GM21825 (cell line): ENCODE measurements at regions not wholly inside any gene's neighbourhood (a gene's known extent, or its start where the extent isn't known, plus 50 kb on each side); places are given as distances from the start of the nearest gene placed in this dataset.

Source experiments
- ATAC-seq: cut with Tn5 transposase; IDR thresholded peaks from one replicate; pipeline ENCODE4 v1.9.1; 2021; ENCODE audit warnings: mild to moderate bottlenecking, moderate library complexity; ENCODE audit not compliant: unreplicated experiment

DNA sequence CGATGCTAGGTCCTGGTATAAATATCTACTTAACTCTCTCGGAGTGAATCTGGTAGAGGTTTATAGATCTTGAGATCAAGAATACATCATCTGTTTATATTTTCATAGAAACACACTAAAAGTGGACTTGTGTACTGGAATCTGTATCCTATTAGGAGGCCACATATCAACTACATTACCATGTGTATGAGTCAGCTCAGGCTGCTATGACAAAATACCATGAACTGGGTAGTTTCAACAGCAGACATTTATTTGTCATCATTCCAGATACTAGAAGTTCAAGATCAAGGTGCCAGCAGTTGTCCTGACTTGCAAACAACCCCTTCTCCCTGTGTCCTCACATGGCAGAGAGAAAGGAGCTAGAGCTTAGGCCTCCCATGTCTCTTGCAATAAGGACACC is 113.9 kb upstream of the PFKP start:
- no peak for ATAC-seq

DNA sequence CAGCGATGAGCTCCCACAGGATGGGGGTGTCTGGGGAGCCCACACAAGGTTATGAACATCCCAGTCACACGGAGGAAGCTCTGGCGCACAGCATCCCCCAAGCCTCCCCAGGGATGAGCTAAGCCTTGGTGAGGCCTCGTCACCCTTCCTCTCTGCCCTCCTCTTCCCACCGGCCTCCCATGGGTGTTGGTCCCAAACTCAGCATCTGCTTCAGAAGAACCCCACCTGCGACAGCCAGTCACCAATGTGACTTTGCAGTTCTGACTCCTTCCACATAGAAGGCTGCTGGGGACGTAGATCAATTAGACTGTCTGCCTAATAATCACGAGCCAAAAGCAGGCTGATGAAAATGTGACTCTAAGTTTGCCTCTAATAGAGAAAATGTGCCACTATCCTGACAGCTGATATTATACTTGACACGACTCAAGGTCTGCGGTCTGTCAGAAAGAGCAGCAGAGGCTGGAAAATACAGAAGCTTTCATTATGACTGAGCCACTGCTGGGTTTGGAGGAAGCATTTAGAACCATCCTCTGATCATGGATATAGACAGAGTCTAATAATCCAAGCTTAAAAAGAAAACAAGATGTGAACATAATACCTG is 116.0 kb upstream of the PFKP start:
- ATAC-seq, result no peak

DNA sequence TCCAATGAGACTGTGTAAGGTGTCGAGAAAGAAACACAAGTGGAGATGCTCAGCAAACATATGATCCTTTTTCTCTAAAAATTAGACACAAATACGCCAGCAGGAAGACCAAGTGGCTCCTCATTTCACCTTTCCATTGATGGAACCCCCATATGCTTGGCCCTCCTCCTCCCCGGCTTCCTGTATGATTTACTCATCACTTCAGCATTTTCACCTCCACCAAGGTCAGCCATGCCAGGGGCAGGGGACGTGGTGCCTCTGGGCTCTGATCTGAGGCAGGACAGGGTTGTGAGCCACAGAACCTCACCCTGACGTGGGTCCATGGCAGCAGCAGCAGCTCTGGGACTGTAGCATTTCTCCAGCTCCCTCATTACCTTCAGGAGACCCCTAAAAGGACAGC is 116.8 kb upstream of the PFKP start:
- ATAC-seq, result no peak

DNA sequence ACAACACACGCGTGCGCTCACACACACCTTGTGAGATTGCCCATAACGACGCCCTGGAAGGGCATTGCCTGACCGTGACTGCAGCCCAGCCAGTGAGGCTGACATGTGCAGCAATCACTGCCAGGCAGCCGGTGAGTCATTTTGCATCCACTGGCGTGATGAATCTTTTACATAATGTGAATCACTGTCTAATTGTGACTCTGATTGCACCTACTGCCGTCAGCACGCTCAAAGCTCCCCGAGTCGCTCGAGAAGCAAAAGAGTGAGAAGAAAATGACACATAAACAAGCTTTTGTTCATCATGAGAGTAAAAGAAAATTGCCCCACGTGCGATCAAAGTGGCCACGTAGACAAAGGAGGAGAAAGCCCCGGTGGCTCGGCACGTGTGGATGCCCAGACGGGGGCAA is 117.4 kb upstream of the PFKP start:
- peak; percentile 51 for ATAC-seq

DNA sequence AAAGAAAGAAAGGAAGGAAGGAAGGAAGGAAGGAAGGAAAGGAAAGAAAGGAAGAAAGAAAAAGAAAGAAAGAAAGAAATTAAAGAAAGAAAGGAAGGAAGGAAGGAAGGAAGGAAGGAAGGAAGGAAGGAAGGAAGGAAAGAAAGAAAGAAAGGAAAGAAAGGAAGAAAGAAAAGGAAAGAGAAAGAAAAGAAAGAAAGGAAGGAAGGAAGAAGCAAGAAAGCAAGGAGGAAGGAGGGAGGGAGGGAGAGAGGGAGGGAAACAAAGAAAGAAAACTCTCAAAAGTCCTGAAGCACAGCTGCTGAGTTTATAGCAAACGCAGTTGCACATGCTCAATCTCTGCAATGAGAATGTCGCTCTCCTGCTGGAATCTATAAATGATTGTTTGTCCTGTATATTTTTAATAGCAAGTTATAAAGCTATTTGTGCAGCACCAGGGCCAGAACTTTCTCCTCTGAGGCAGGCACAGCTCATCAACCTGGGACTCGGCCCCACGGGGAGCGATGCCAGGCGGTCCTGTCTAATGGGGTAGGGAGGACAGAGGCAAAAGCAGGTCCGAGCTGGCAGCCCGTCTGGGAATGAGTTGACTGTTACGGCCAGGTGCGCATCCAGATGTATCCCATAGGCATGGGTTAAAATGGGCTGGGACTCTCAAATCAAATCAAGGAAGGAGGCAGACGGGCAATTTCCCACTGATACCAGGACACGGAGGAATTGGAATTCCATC is 118.0 kb upstream of the PFKP start:
- ATAC-seq, result no peak

DNA sequence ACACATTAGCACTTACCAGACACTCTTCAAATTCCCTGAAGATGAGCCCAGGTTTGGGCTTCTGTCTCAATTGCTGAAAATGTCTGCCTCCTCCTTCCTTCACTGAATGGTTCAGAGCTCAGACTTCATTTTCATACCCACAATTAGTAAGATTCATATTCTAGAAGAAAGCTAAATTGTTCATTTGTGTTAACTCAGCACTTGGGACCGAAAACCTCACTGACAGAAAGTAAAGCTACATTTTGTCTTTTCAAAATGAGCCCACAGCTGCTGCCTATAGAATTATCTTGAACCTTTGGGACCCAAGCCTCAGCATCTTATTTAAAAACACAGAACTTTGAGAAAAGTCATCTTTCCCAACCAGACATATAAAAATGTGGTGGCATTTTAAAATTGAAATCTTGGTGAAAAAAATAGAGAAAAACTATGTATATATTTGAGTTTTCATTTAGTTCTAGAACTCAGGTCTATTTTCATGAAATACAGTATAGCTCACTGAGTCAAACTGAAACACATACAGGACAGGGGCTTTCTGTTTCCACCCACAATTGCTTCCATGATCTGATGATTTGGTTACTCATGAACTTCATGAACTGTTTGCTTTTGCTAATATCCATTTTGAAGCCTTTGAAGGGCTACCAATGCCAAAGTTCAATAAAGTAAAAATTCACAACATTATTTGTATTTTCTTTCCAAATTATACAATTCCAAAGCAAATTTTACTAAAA is 119.1 kb upstream of the PFKP start:
- ATAC-seq, result peak; percentile 82

DNA sequence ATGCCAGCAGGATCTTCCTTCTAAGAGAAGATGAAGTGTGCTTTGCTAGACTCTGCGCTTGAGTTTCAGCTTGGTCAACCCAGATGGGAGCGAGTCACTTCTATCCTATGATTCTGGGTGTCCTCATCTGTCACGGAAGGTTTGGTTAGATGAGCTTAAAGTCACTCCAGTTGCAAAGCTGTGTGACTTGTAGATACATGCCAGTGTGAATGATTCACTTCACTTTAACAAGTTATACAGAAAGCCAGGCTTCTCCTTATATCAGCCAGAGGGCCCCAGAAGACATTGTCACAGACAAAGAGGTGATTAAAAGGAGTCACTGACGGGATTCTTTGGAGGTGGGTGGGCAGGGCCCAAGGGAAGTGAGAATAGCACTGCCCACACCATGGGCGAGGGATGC is 122.6 kb upstream of the PFKP start:
- no peak for ATAC-seq

DNA sequence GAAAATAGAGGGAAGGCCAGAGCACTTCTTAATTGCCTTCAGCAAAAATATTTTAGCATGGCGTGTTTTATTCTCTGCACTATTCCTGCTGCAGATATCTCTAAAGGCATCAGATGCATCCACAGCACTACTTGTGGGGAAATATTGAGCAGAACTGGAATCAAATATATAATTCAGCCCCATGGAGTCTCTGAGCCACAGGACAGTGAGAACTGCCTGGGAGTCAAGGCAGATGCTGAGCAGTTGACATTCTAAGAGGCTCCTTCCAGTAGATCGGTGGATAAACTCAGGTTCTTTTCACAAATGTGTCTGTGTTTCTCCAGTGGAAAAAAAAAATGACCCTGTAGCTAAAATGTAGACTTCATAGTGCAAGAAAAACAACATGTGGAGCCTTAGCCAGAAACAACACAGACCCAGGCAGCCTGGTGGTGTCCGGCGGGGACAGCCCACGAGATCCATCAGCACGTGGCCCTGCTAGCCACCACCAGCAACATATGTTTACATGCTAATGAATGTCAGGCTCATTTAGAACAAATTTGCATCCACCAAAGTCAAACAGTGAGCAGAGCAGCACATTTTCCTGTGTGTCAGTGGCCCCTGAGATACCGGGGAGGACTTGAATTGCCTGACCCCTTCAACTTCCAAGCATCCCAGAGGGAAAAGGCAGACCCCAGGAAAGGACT is 123.3 kb upstream of the PFKP start:
- no peak for ATAC-seq

DNA sequence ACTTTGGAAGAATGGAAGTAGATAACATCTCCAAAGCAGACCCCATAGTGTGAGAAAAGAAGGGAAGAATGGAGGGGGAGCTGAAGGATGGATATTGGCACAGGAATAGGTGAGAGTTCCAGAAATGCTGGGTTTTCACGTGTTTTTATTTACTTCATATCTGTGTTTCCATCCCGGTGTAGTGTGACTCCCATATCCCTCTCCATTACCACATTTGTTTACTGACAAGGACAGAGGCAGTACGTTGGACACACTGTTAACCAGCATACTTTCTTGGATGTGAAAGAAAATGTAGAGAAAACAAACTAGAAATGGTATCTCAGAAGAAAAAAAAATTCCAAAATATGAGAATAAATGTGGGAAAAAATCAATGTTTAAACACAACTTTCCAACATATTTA is 124.4 kb upstream of the PFKP start:
- no peak for ATAC-seq

DNA sequence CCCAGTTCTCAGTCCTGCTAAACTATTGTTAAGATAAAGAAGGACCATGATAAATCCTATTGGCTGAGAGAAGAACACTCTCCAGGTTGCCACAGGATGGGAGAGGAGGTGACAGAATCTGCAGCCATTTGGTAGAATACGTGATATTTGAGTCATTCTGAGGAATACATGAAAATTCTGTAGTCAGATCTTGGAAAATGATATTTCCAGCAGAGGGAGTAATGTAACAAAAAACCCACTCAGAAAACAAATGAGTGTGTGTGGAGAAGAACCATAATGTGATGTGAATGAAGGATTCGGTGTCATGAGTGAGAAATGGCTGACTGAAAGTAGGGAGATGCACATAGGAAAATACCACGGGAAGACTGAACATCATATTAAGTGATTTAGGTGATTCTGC is 128.5 kb upstream of the PFKP start:
- ATAC-seq, result no peak

DNA sequence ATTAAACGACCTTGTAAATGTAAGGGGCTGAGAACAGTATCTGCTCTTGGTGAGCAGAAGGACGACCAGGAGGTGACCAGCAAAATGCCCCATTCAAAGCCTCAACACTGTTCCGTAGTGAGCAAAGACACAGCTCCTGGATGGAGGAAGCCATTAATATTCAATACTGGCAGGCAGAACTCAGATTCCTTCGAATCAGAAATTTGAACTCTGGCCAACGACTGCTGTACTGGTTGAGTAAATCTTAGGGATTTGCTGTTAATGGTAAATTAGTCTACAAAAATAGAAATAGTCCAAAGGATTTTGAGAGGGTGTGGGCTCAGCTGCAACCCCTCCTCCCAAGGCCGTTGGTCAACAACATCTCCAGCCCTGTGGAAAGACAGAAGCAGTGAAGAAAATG is 130.5 kb upstream of the PFKP start:
- ATAC-seq, result no peak

DNA sequence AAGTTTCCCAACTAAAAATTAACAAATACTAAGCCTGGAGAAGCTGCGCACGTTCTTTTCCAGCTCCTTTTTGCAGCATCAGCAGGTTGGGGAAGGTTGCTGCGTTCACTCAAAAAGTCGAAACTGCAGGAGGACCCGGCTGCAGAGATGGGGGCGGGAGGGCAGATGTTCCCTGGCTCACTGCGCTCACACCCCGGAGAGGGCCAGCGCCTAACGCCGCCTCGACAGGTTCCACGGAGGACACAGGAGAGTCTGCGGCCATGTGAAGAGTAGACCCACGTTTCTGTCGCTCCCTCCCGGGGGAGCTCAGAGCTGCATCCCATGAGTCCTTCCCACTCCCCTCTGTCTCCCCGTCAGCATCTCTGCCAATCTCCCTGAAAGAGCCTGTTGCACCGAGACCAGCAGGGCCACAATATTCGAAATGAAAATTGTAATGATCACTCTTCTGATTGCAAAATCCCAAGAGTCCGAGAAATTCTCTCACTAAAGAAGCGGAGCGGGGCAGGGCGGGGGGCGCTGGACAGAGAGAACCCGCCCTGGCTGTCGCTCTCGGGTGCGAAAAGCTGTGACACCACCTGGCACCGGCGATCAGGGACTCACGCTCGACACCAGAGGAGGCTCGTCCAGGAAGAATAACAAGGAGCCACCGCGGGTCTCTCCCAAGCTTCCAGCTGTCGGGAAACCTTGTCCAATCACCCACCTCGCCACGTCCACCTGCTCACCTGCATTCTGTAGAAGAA is 131.5 kb upstream of the PFKP start:
- ATAC-seq, result no peak

DNA sequence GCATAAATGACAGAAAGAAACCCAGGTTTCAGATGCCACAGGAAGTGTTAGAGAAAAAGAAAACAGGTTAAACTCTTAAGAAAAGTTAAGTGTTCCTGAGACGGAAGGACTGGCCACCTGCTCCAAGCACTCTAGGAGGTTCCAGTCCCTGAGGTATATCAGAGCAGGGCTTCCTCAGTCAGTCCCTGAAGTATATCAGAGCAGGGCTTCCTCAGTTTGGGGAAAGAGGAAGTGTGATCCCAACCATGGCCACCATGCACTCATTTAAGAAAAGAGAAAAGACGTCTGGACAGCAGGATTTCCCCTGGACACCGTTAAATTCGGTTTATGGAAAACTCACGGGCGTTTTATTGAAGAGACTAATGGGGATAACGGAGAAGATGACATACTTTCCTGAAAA is 133.4 kb upstream of the PFKP start:
- no peak for ATAC-seq

DNA sequence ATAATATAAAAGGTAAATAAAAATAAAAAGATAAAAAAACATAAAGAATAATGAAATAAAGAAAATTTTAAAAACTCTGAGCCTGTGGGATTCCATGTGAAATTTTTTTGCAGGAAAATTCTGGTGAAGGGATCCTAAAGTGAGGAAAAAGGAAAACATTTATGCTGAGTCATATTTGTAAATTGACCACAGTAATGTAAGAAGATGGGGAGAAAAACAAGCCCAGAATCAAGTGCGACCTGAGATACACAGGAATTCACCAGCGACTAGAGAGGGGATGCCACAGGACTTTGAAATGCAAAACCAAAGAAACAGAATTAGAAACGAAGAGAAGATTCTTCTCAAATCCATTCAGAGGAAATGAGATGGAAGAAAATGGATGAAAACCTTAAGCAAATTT is 133.8 kb upstream of the PFKP start:
- ATAC-seq, result no peak

DNA sequence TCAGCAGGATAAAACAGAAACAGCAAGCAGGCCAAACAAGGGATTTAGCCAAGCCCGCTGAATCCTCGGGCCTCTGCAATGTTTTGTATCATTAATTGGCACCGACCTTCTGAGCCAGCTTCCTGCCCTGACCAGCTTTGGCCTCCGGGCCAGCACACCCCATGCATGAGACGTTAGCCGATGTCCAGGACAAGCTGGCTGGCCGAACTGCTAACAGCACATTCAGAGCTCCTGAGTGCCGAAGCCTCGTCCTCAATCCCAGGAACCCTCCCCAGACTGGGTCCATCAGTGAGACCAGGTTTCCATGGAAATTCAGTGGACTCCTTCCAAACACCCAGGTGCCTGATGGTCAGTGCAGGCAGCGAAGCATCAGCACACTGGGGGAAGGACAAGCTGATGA is 134.3 kb upstream of the PFKP start:
- ATAC-seq, result no peak

DNA sequence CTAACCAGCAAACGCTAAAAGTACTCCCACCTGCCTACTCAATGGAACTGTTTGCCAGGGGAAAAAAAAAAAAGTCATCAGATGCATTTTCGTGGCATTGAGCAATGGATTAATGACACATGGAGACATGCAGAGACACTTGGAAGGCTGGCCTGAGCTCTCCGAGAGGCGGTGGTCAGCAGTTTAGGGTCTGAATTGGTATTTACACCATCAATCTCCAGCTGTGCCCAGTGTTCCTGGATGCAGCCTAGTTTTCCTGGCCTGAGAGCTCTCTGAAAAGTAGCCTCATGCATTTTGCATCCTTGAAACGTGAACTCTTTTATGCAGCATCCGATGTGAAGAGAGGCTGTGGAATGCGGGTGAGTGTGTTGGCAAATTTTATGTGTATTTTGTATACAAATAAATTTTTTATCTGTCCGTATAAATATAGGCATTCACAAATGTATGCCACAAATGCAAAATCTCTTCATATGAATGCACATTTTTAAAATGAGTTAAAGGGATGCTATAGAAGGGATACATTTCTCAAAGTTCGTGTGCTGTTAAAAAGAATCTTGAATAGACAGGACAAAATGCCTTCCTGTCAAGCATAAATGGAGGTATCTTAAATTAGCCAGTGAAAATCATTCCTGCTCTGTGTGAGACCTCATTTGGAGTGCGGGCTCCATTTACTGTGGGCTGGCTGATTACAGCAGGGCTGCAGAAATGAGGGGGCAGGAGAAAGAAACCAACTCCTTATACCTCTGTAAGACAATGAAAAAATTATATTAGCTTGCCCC is 137.7 kb upstream of the PFKP start:
- ATAC-seq, result no peak

DNA sequence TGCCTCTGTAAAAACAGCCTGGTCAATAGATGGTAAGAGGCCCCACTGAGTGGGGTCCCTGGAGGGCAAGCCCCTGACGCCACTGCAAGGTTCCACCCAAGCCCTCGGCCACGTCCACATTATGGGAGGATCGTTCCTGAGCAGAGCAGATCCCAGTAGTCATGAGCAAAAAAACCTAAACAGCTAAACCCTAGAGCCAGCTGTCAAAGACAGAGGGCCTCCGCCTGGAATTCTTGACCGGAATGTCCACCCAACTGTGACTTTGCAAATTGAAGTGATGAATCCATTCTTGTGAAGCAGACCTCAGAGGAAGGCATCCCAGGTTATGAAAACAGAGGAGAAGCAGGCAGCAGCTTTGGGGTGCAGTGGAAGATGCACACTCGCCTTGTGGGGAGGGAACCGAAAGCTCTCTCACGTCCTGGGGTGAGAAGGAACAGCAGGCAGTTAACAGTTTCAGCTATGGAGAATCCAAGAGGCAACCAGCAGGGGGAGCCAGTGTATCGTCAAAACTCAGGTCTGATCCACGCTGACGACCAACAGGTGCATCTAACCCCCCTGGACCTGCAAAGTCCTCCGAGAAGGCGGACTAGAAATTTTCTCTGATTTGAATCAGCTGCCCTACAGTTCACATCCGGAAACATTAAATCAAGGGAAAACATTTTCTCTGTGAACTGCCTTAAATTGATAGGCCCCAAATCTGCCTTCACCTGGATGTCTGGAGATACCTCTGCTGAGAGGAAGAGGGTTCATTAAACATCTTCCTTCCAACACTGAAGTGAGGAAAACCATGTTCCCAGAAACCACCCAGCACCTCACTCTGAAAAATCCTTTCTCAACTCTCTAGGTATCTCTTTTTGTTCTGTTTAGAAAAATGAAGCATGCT is 139.1 kb upstream of the PFKP start:
- ATAC-seq, result peak; percentile 86

DNA sequence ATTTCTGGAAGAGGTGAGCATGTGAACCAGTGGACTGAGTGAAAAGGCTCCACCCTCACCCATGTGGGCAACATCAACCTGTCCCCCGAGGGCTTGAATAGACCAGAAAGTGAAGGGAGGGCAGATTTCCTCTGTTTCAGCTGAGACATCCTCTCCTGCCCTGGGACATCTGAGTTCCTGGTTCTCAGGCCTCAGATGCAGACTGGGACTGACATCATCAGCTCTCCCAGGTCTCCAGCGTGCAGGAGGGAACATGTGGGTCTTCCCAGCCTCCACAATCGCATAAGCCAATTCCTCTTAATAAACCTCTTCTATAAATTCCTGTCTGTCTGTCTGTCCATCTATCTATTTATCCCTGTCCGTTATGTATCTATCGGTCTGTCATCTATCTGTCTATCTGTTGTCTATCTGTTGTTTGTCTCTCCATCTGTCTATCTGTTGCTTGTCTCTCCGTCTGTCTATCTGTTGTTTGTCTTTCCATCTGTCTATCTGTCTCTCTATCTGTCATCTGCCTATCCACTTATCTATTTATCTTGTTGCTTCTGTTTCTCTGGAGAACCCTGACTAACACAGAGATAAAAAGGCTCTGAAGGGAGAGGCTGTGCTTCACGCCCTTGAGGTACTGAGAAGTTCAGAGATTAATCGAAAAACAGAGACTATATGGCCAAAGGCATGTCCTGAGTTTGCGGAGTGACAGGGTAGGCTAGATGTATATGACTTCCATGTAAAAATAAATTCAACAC is 140.3 kb upstream of the PFKP start:
- no peak for ATAC-seq

DNA sequence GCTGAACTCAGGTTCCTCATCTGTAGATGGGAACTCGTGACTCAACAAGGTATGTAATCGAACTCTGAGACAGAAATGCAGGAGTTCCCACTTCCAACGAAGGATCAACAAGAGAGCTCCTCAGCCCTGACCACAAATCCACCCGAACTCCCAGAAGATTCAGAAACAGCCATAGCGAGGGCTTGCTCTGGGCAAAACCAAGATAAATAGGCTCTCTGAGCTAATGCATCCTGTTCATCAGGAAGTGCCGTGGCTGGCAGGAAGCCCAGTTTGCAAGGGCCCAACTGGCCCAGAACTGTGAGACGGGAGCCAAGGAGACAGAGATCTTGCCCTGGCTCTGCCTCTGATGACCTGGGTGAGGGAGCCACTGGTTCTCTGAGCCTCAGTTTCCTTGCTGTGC is 141.7 kb upstream of the PFKP start:
- no peak for ATAC-seq
